Activated CD4-positive, alpha-beta T cell treated with anti-CD3 and anti-CD28 coated beads for 4 hours (primary cell): ENCODE measurements at regions not wholly inside any gene's neighbourhood (a gene's known extent, or its start where the extent isn't known, plus 50 kb on each side); places are given as distances from the start of the nearest gene placed in this dataset.

Source experiments
- DNase-seq, 2 donors: peaks; one replicate each; pipeline ENCODE4 v3.0.0-alpha.2; 2020

DNA sequence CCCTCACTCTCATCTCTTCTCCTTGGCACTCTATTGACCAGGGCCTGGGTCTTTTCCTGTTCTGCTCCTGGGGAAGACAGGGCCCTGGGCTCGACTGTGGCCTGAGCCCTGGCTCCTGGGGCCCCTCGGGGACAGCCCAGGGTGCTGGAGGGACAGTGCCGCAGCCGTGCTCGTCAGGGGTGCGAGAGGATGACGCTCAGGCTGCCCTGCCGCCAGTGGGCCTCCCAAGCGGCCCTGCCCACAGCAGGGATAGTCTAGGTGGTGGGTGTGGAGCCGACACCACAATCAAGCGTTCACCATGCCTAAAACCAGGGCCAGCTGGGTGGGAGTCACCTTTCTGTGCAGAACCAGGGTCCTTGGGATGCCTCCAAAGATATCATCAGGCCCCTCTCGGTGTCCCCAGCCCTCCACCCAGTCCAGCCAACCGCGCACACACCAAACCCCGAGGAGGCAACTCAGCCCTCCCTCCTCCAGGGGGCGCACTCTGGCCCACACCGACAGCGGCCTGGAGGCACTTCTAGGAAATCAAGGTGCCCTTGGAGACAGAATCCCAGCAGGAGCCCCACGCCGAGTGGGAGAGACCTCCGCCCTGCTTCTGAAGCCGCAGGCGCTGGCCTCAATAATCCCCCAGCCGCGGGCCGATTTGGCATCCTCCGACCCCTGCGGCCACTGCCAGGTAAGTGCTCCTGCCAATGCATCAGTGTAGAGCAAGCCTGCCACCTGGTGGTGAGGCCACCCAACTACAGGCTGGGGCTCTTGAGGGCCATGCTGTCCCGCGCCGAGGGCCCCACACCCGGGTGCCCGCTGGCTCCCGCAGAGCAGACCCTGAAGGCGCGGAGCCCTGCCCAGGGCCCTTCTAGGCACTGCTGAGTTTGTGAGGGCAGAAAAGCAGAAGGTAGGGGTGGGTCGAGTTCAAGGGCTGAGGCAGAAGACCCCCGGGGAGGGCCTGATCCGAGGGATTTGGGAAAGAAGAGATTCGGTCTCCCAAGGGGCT lies 496.4 kb downstream of the BUD13 start:
- peak; percentile 49 to 64 for DNase-seq

DNA sequence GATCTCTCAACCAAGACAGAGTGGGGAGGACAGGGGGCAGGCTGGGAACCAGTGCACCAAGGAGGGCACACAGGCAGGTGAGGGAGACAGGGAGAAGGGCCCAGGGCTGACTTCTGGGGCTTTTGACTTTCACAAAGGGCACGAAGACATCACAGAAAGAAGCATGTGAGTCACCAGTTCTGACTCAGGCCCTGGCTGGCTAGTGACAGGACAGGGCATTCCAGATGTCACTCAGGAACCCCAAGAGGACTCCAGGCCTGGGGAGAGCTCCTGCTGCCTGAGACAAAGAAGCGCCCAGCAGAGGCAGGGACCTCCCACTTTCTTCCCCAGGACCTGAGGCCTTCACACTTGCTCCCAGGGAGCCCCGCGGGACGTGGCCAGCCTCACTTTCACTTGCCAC lies 497.2 kb downstream of the BUD13 start:
- no peak for DNase-seq

DNA sequence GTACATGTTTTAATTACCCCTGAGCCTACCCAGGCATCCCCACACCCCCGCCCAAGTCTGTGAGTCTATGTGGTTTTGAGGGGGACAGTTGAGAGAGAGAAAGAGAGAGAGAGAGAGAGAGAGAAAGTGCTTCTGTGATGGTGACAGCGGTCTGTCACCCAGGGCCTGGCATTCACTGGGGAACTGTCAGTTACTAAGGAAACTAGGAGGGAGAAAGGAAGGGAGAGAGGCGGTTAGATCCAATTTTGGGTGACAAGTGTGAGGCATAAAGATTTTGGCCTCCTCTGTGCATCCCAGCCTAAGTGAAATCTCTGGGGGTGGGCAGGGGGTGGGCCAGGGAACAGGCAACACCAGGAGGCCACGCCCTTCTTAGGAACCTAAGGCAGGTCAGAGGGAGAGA lies 498.3 kb downstream of the BUD13 start:
- DNase-seq = no peak

DNA sequence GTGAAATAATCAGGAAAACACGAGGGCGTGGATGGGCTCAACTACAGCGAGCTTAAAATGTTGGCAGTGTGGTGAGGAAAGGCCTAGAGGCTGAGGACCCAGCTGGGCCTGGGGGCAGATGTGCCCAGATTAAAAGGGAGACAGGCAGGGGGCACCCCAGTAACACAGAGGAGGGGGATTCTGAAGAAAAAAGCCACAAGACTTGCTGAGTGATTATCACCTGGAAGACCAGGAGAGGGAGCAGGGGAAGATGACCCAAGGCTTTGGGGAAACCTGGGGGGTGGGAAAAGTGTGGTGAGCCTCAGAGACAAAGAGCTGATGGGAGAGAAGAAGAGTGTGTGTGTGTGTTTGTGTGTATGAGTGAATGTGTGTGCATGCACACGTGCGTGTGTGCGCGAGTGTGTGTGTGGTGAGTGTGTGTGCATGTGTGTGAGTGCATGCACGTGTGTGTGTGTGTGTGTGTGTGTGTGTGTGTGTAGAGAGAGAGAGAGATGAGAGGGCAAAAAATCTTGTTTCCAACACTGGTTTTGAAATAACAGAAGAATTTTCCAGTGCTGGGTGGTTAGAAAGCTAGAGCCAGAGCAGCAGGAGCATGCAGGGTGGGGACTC lies 500.5 kb downstream of the BUD13 start:
- DNase-seq = no peak

DNA sequence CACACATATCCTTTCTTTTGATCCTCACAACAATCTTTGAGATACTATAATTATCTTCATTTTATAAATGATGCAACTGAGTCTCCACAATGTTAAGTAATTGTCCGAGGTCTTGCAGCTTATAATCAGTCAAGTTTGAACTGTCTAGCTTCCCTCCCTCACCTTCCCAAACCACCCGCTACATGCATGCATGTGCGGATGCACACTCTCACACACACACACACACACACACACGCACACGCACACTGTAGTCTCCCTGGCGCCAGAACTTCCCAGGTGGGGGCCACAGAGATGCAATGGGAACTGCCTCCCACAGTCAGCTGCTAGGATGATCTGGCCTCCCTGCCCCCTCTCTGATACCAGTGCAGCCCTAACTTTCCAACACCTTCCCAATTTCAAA lies 501.3 kb downstream of the BUD13 start:
- no peak for DNase-seq

DNA sequence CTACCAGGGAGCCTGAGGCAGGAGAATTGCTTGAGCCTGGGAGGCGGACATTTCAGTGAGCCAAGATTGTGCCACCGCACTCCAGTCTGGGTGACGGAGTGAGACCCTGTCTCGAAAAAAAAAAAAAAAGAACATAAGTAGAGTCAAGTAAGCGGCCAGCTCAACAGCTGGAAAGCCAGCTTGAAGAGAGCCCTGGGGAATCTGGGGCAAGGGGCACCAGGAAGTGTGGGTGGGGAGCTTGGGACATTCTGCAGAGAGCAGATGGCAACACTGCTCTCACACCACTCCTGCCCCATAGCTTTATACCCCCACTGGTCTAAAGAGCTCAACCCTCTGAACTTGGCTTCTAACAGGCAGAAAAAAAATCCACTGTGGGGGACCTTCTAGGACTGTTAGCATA lies 505.6 kb downstream of the BUD13 start:
- no peak for DNase-seq

DNA sequence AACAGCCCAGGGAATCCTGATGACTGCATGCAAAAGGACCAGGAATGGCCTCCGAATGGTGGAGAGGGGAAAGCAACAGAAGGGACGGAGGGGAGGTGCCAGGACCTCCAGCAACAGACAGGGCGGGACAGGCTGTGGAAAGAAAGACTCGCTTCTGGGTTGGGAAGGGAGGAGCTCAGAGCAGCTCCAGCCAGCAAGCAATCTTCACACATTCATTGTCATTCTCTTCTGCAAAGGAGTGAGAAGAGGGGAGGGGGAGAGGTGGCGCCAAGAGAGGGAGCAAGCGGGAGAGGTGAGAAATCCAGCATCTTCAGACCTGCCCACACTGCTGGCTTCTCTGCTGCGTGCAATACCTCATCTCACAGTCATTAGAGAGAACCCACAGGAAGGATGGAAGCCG lies 509.0 kb downstream of the BUD13 start:
- no peak for DNase-seq

DNA sequence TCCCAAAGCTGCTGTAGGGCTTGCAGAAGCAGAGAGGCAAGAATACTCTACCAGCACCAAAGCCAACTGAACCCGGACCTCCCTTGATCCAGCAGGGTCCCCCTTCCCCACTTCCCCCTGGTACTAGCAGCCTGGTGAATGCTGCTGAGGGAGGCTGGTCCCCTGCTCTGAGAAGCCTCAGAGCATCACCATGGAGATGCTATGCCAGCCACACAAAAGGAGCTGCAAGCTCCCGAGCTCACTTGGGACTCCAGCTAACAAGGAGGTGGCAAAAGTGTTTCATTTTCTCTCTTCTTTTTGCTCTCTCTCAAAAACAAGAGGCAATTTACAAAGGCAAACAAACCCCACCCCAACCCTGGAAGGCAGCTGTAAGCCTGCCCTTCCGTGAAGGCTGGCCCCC lies 509.8 kb downstream of the BUD13 start:
- DNase-seq = no peak

DNA sequence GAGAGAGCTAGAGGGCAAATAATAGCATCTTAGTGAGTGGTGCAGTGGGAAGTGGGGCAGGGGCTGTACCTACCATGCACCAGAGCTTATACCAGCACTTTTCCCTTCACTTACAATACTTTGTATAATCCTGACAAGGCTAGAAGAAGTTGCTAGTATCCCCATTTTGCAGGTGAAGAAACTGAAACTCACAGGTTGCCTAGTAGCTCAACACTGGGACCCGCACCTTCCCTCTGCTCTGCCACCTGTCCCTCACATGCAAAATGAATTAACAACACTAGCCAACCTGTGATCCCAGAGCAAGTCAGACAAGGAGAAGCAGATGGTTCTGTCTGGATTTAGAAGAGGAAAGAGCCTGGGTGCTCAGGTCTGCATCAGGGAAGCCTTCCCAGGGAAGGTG lies 510.4 kb downstream of the BUD13 start:
- DNase-seq = no peak

DNA sequence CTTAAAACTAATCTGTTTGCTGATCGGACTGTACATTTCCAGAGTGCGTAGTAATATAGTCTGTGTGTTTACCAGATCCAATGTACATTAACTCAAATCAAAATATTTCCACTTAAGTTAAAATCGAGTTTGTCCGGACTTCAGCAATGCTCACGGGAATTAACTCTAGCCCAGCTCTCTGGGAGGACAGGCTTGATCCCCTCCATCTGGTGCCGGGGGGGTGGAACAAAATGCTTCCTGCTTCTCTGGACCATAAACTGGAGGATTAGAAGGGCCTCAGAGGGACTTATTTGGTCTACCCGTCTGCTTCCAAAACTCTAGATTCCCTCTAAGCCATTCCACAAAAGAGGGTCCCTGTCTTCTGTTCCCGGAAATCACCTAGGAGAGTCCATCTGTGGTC lies 511.2 kb downstream of the BUD13 start:
- DNase-seq = no peak

DNA sequence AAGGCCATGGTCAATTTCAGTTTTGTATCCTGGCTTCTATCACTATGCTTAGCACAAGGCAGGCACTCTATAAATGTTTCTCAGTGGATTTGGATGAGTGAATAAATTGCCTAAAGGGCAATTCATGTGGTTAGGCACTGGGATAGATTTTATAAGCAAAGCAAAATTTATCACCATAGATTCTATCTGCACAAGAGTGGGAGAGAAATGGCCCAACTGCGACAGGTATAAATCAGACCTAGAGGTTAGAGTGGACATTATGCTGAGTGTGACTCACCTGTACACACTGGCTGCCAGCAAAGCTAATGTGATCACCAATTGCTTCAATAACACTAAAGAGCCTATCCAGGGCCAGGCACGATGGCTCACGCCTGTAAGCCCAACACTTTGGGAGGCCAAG lies 514.0 kb downstream of the BUD13 start:
- DNase-seq = no peak

DNA sequence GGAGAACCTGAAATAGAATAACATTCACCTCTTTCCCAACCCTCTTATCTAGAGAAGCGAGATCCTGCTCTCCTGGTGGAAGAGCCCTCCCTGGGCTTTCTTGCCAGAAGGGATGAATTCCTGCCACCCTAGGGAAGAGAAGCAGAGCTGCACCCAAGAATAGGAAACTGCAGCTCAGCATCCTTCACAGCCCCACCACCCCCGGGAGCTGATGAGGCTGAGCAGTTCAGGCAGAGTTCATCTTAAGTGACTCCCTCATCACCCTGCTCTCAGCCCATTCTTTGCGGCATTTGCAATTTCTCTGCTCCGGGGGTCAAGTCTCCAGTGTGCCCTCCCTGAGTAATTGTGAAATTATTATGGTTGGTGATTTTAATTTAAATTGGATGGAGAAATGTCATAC lies 514.9 kb downstream of the BUD13 start:
- DNase-seq = no peak

DNA sequence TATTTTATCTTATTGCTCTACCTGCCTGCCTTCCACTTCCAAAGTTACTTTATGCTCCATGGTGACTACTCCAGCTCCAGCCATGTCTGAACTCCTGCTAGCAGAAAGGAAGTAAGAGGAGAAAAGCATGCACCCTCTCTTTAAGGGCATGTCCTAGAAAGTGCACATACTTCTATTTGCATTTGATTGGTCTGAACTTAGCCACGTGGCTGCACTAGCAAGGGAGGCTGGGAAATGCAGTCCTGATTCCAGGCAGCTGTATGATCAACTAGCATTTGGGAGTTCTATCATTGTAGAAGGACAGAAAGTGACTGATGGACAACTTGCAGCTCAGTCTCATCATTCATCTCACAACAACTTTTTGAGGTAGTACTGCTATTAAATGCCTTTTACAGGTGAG lies 515.7 kb downstream of the BUD13 start:
- DNase-seq = no peak

DNA sequence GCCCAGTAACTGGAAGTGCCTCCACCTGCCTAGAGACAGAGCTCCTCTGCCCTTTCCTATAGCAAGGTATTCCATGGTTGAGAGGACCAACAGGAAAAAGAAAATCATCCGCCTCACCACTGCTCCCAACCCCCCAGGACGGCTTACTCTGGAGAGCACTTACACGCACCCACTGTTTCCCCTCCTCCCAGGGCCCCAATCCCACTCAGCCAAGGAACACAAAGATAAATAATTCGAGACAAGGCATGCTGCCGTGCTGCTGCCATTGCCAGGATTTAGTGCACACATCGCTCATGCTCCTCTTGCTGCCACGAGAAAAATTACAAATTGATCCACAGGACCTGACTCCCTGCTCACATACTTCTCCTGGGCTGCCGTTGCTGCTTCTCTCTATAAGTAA lies 516.6 kb downstream of the BUD13 start:
- DNase-seq = no peak

DNA sequence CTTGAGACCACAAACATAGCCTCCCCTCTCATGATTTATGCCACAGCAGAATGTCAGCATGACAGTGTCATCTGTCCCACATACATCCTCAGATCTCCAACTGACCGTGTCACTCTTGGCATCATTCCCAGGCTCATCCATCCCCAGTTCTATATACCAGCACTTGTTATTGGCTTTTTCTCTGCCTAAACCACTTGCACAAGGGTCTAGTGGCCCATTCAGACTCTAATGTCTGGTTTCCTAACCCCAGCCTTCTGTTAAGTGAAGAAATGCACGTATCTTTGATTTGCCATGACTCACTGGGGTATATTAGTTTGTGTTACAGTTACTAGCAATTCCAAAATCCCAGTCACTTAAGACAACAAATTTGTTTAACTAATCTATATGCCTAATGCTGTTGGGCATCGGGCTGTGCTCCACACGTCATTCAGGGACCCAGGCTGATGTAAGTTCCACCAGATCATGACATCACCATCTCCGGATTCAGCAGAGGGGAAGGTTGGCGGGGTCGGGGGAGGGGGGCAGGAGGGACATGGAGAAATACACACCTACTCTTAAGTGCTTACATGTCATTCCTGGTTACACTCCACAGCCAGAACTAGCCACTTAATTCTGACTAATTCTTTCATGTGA lies 517.4 kb downstream of the BUD13 start:
- no peak for DNase-seq

DNA sequence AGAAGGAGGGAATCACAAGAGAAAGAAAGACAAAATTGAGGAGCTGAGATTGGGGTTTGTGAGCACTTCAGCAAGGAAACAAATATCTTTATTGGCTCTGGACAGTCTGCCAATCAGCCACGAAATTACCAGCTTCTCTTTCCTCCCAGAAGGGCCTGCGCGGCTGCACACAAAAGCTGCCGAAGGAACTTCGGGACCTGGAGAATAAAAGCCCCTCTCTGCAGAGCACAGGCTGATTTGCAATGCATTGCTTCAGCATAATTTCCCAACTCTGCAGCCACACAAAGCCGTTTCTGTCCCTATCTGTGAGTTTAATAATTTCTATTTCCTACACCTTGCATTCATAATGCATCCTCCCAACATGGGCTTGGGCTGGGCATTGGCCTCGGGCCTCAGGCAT lies 522.6 kb downstream of the BUD13 start:
- no peak for DNase-seq

DNA sequence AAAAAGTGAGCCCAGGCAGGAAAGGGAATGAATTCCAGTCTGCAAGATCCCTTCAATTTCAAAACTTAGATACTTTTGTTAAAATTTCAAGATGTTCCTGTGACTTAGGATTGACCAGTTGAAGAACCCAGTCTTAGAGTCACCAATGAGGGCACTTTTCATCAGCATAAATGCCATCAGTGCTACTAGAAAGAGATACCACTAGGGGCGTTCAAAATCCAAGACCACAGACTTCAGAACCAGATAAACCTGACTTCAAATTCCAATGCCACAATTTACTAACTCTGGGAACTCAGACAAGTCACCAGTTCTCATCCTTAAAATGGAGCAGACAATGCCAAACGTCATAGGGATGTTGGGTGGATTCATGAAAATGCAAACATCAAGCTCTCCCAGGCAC lies 523.2 kb downstream of the BUD13 start:
- DNase-seq = no peak

DNA sequence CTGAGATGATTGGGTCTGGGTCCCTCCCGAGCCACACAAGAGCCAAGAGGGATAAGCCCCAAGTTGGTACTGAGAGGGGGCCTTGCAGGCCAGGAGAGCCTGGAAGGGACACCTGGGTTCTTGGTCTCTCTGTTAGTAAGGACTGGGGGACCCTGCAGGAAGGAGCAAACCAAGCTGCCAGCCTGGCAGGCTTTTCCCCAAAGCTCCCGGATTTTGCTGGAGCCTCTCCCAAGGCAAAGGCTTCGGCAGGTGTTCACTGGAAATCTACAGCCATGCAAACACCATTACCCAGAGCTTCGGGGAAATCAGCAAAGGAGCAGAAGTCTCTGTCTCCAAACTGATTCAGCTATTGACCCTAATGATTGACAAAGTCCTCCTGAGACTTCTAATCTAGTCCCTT lies 527.9 kb downstream of the BUD13 start:
- no peak for DNase-seq

DNA sequence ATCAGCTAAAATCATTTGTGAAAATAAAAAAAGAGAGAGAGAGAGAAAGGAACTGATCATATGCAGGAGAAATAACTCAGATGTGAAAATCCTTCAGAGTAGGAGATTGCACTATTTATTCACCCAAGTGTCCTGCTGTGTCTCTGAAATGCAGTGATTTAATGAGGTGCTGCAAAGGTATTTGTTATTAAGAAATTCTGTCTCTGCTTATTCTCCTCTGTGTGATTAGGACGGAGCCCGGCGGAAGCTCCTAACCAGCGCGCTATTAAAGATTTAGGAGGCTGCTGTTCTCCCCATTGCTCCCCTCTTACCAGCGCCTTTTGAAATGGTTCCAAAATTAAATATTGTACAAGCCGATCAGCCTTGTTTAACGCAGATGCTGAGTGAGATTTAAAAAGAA lies 528.3 kb downstream of the BUD13 start:
- DNase-seq = no peak

DNA sequence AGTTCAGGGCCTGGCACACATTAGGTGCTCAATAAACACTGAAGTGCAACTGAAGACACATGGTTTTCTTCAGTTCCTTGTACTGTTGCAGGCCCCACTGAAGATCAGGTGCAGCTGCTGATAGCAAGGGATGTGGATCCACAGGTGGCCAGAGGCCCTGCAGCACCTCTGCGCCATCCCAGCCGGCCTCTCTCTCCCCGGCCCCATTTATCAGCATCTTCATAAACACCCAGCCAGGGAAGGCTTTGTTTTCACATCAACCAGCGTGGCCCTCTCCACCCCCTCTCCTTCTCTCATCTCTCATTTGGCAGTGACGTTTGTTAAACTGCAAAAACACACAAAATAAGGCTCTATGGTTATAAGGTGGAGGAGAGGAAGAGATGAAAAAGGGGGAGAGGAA lies 528.8 kb downstream of the BUD13 start:
- no peak for DNase-seq

DNA sequence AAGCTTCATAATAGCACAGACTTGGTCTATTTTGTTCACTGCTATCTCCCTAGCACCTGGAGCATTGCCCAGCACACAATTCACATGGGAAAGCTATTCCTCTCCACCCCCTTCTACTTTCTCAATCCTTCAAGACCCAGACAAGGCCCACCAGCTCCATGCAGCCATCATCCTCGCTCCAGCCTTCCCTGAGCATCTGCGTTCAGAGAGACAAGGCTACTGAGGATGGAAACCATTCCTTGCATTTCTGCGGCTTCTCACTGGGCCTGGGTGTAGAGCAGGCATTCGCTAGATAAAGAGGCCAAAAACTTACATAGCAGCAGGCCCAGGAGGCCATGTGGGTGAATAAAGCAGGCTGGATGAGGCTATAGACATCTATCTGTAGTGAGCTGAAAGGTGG lies 530.8 kb downstream of the BUD13 start:
- DNase-seq = no peak

DNA sequence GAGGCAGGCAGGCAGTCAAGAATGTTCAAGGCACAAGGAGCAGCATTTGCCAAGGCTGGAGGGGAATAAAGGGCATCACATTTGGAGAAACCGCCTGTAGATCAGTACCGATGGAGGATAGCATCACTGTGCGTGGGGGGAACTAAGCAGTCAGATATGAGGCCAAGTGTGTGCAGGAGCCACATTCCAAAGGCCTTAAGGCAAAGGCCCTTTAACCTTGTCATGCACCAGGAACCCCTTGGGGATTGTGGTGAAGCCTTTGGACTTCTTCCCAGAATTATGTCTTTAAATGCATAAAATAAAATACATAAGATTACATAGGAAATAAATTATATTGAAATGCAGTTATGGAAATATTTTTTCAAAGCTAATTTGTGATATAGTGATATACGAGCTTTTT lies 532.1 kb downstream of the BUD13 start:
- DNase-seq = no peak

DNA sequence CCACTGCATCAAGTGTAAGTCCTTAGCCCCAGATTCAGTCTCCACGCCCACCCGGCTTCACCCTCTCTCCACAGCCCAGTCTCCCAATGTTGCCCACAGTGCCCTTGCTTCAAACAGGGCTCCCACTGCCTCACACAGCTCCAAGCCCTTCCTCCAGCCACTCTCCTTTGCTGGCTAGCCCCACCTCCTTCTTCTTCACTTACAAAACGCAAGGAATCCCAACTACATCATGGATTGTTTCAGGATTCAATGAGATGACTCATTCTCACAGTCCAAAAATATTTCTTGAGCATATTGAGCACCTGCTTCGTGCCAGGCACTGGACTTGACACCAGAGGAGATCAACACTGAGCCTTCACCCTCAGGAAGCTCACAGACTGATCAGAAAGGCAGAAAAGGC lies 533.5 kb downstream of the BUD13 start:
- DNase-seq = no peak

DNA sequence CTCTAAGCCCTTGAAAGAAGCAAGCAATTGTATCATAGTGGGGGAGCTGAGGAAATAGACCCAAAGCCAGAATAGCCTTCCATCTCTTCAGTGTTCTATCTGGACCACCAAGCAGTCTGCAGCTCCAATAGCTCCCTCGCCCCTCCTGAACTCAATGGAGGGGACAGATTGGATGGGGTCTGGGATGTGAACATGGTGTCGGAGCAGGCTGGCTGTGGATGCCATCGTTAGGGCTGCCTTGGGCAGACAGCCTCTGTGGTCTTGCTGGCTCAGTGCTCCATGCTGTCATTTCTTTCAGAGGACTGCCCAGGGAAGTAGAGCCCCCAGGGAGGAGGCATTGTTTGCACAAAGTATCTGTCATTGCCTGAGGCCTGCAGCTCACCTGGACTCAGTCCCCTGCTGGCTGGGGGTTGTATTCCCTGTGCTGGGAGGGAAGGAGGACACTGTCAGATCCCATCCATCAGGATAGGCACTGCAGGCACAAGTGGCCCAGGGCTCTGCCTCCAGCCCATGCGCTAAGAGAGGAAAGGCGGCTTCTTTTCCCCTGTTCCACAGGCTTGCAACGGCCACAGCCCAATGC lies 537.7 kb downstream of the BUD13 start:
- no peak for DNase-seq
